ENCODE measurements at regions not wholly inside any gene's neighbourhood (a gene's known extent, or its start where the extent isn't known, plus 50 kb on each side); places are given as distances from the start of the nearest gene placed in this dataset.
A peak's percentile ranks its signal among the peaks of the same experiment; 100 is the strongest.

- Histone ChIP-seq H3K36me3 (ENCODE audit: control insufficient read depth in 4 of 4, insufficient read depth in 4 of 4, low read length in 3 of 4) (no peaks in the 10 kb centered on the region), H3K27ac (ENCODE audit: insufficient read depth in 1 of 2, low read depth in 1 of 2, low read length in 2 of 2, poor library complexity in 1 of 2, severe bottlenecking in 2 of 2) (no peak overlapping the region), H3K27me3 (replicated peaks in 2 of 5; ENCODE audit: control insufficient read depth in 4 of 5, insufficient read depth in 5 of 5, low read length in 4 of 5) (peaks cover 0 to 17% (median 12%) of the 10 kb centered on the region in 5 experiments), H3K4me1 (ENCODE audit: control extremely low read depth in 1 of 4, control insufficient read depth in 4 of 4, insufficient read depth in 4 of 4, low read length in 3 of 4) (no peaks in the 10 kb centered on the region), H3K4me3 (ENCODE audit: control insufficient read depth in 1 of 7, extremely low read depth in 1 of 7, insufficient read depth in 4 of 7, low read depth in 2 of 7, low read length in 6 of 7) (no peak overlapping the region), H3K9me3 (ENCODE audit: control extremely low read depth in 1 of 5, control insufficient read depth in 4 of 5, insufficient read depth in 2 of 5, low read depth in 1 of 5, low read length in 4 of 5) (peaks cover 0 to 4% (median 0%) of the 10 kb centered on the region in 5 experiments)
- POLR2A ChIA-PET = no interaction called here
- DNase-seq = peak; percentile 3 to 67 (median 56)
- WGBS (ENCODE audit: insufficient coverage) = 76% methylated on average over 5 of the region's 5 CpGs
- CTCF ChIA-PET = no interaction called here
These were observed 122.6 kb downstream of the NPIPB5 start for GRCh38 chr16:22633280-22633679.

GRCh38 chr16:22633799-22634198 lies 123.1 kb downstream of the NPIPB5 start:
- no peaks in the 10 kb centered on the region for H3K36me3 ChIP-seq (ENCODE audit: control insufficient read depth in 4 of 4, insufficient read depth in 4 of 4, low read length in 3 of 4)
- no peak overlapping the region for H3K27ac ChIP-seq (ENCODE audit: insufficient read depth in 1 of 2, low read depth in 1 of 2, low read length in 2 of 2, poor library complexity in 1 of 2, severe bottlenecking in 2 of 2)
- no peak overlapping the region for H3K4me3 ChIP-seq (ENCODE audit: control insufficient read depth in 1 of 7, extremely low read depth in 1 of 7, insufficient read depth in 4 of 7, low read depth in 2 of 7, low read length in 6 of 7)
- CTCF ChIA-PET = interaction anchor here (0.5 kb wide), 1 partner anchor 15 kb away, joined by 3 read pairs; no protein-coding TSS in a partner anchor
- peaks cover 0 to 4% (median 0%) of the 10 kb centered on the region in 5 experiments for H3K9me3 ChIP-seq (ENCODE audit: control extremely low read depth in 1 of 5, control insufficient read depth in 4 of 5, insufficient read depth in 2 of 5, low read depth in 1 of 5, low read length in 4 of 5)
- H3K27me3 ChIP-seq (replicated peaks in 2 of 5; ENCODE audit: control insufficient read depth in 4 of 5, insufficient read depth in 5 of 5, low read length in 4 of 5) = peaks cover 0 to 15% (median 12%) of the 10 kb centered on the region in 5 experiments
- WGBS (ENCODE audit: insufficient coverage) = 41% methylated on average over 2 of the region's 3 CpGs
- H3K4me1 ChIP-seq (ENCODE audit: control extremely low read depth in 1 of 4, control insufficient read depth in 4 of 4, insufficient read depth in 4 of 4, low read length in 3 of 4) = no peaks in the 10 kb centered on the region
- POLR2A ChIA-PET = no interaction called here
- DNase-seq = no peak

- Histone ChIP-seq H3K4me3 (ENCODE audit: control insufficient read depth in 1 of 7, extremely low read depth in 1 of 7, insufficient read depth in 4 of 7, low read depth in 2 of 7, low read length in 6 of 7) (no peak overlapping the region), H3K27me3 (replicated peaks in 2 of 5; ENCODE audit: control insufficient read depth in 4 of 5, insufficient read depth in 5 of 5, low read length in 4 of 5) (peaks cover 0 to 15% (median 12%) of the 10 kb centered on the region in 5 experiments), H3K4me1 (ENCODE audit: control extremely low read depth in 1 of 4, control insufficient read depth in 4 of 4, insufficient read depth in 4 of 4, low read length in 3 of 4) (no peaks in the 10 kb centered on the region), H3K36me3 (ENCODE audit: control insufficient read depth in 4 of 4, insufficient read depth in 4 of 4, low read length in 3 of 4) (no peaks in the 10 kb centered on the region), H3K27ac (ENCODE audit: insufficient read depth in 1 of 2, low read depth in 1 of 2, low read length in 2 of 2, poor library complexity in 1 of 2, severe bottlenecking in 2 of 2) (no peak overlapping the region), H3K9me3 (ENCODE audit: control extremely low read depth in 1 of 5, control insufficient read depth in 4 of 5, insufficient read depth in 2 of 5, low read depth in 1 of 5, low read length in 4 of 5) (peaks cover 0 to 4% (median 0%) of the 10 kb centered on the region in 5 experiments)
- DNase-seq = no peak
- POLR2A ChIA-PET = no interaction called here
- CTCF ChIA-PET = no interaction called here
These were observed 124.3 kb downstream of the NPIPB5 start for GRCh38 chr16:22634954-22635353.

GRCh38 chr16:22635357-22635761 lies 124.7 kb downstream of the NPIPB5 start:
- Histone ChIP-seq H3K27ac (ENCODE audit: insufficient read depth in 1 of 2, low read depth in 1 of 2, low read length in 2 of 2, poor library complexity in 1 of 2, severe bottlenecking in 2 of 2) (no peak overlapping the region), H3K4me1 (ENCODE audit: control extremely low read depth in 1 of 4, control insufficient read depth in 4 of 4, insufficient read depth in 4 of 4, low read length in 3 of 4) (no peaks in the 10 kb centered on the region), H3K27me3 (replicated peaks in 2 of 5; ENCODE audit: control insufficient read depth in 4 of 5, insufficient read depth in 5 of 5, low read length in 4 of 5) (peaks cover 0 to 15% (median 12%) of the 10 kb centered on the region in 5 experiments), H3K4me3 (ENCODE audit: control insufficient read depth in 1 of 7, extremely low read depth in 1 of 7, insufficient read depth in 4 of 7, low read depth in 2 of 7, low read length in 6 of 7) (no peak overlapping the region), H3K36me3 (ENCODE audit: control insufficient read depth in 4 of 4, insufficient read depth in 4 of 4, low read length in 3 of 4) (no peaks in the 10 kb centered on the region), H3K9me3 (ENCODE audit: control extremely low read depth in 1 of 5, control insufficient read depth in 4 of 5, insufficient read depth in 2 of 5, low read depth in 1 of 5, low read length in 4 of 5) (peaks cover 0 to 4% (median 0%) of the 10 kb centered on the region in 5 experiments)
- CTCF ChIA-PET = no interaction called here
- POLR2A ChIA-PET = no interaction called here
- no peak for DNase-seq
- 35% methylated on average over 2 of the region's 2 CpGs for WGBS (ENCODE audit: insufficient coverage)

- peaks cover 0 to 4% (median 0%) of the 10 kb centered on the region in 5 experiments for H3K9me3 ChIP-seq (ENCODE audit: control extremely low read depth in 1 of 5, control insufficient read depth in 4 of 5, insufficient read depth in 2 of 5, low read depth in 1 of 5, low read length in 4 of 5)
- no peak overlapping the region for H3K27ac ChIP-seq (ENCODE audit: insufficient read depth in 1 of 2, low read depth in 1 of 2, low read length in 2 of 2, poor library complexity in 1 of 2, severe bottlenecking in 2 of 2)
- H3K36me3 ChIP-seq (ENCODE audit: control insufficient read depth in 4 of 4, insufficient read depth in 4 of 4, low read length in 3 of 4) = no peaks in the 10 kb centered on the region
- 13% methylated on average over 3 of the region's 6 CpGs for WGBS (ENCODE audit: insufficient coverage)
- ChIA-PET POLR2A (no interaction called here), CTCF (no interaction called here)
- DNase-seq = no peak
- H3K4me3 ChIP-seq (ENCODE audit: control insufficient read depth in 1 of 7, extremely low read depth in 1 of 7, insufficient read depth in 4 of 7, low read depth in 2 of 7, low read length in 6 of 7) = no peak overlapping the region
- H3K27me3 ChIP-seq (replicated peaks in 2 of 5; ENCODE audit: control insufficient read depth in 4 of 5, insufficient read depth in 5 of 5, low read length in 4 of 5) = peaks cover 0 to 15% (median 12%) of the 10 kb centered on the region in 5 experiments
- no peaks in the 10 kb centered on the region for H3K4me1 ChIP-seq (ENCODE audit: control extremely low read depth in 1 of 4, control insufficient read depth in 4 of 4, insufficient read depth in 4 of 4, low read length in 3 of 4)
These were observed 125.1 kb downstream of the NPIPB5 start for GRCh38 chr16:22635801-22636200.

- DNase-seq = no peak
- Histone ChIP-seq H3K4me1 (ENCODE audit: control extremely low read depth in 1 of 4, control insufficient read depth in 4 of 4, insufficient read depth in 4 of 4, low read length in 3 of 4) (no peaks in the 10 kb centered on the region), H3K4me3 (ENCODE audit: control insufficient read depth in 1 of 7, extremely low read depth in 1 of 7, insufficient read depth in 4 of 7, low read depth in 2 of 7, low read length in 6 of 7) (no peak overlapping the region), H3K9me3 (ENCODE audit: control extremely low read depth in 1 of 5, control insufficient read depth in 4 of 5, insufficient read depth in 2 of 5, low read depth in 1 of 5, low read length in 4 of 5) (peaks cover 0 to 4% (median 0%) of the 10 kb centered on the region in 5 experiments), H3K36me3 (ENCODE audit: control insufficient read depth in 4 of 4, insufficient read depth in 4 of 4, low read length in 3 of 4) (no peaks in the 10 kb centered on the region), H3K27me3 (replicated peaks in 2 of 5; ENCODE audit: control insufficient read depth in 4 of 5, insufficient read depth in 5 of 5, low read length in 4 of 5) (peaks cover 2 to 21% (median 15%) of the 10 kb centered on the region in 5 experiments), H3K27ac (ENCODE audit: insufficient read depth in 1 of 2, low read depth in 1 of 2, low read length in 2 of 2, poor library complexity in 1 of 2, severe bottlenecking in 2 of 2) (no peak overlapping the region)
- CTCF ChIA-PET = interaction anchor here (3.0 kb wide), 1 partner anchor 11 kb away, joined by 7 read pairs; no protein-coding TSS in a partner anchor
- POLR2A ChIA-PET = no interaction called here
- WGBS (ENCODE audit: insufficient coverage) = 89% methylated on average over 8 of the region's 8 CpGs
These were observed 127.9 kb downstream of the NPIPB5 start for GRCh38 chr16:22638393-22639206.

GRCh38 chr16:22641131-22641628 lies 130.5 kb downstream of the NPIPB5 start:
- H3K4me3 ChIP-seq (ENCODE audit: control insufficient read depth in 1 of 7, extremely low read depth in 1 of 7, insufficient read depth in 4 of 7, low read depth in 2 of 7, low read length in 6 of 7) = no peak overlapping the region
- WGBS (ENCODE audit: insufficient coverage) = 44% methylated on average over 1 of the region's 1 CpG
- H3K36me3 ChIP-seq (ENCODE audit: control insufficient read depth in 4 of 4, insufficient read depth in 4 of 4, low read length in 3 of 4) = no peaks in the 10 kb centered on the region
- H3K4me1 ChIP-seq (ENCODE audit: control extremely low read depth in 1 of 4, control insufficient read depth in 4 of 4, insufficient read depth in 4 of 4, low read length in 3 of 4) = no peaks in the 10 kb centered on the region
- peaks cover 0 to 4% (median under 1%) of the 10 kb centered on the region in 5 experiments for H3K9me3 ChIP-seq (ENCODE audit: control extremely low read depth in 1 of 5, control insufficient read depth in 4 of 5, insufficient read depth in 2 of 5, low read depth in 1 of 5, low read length in 4 of 5)
- DNase-seq = peak; percentile 5 to 31 (median 23)
- POLR2A ChIA-PET = interaction anchor here (0.6 kb wide), 1 partner anchor 1926 kb away, joined by 4 read pairs; no protein-coding TSS in a partner anchor
- peaks cover 2 to 14% (median 8%) of the 10 kb centered on the region in 5 experiments for H3K27me3 ChIP-seq (replicated peaks in 2 of 5; ENCODE audit: control insufficient read depth in 4 of 5, insufficient read depth in 5 of 5, low read length in 4 of 5)
- CTCF ChIA-PET = interaction anchor here (3.0 kb wide), 1 partner anchor 8 kb away, joined by 7 read pairs; no protein-coding TSS in a partner anchor
- no peak overlapping the region for H3K27ac ChIP-seq (ENCODE audit: insufficient read depth in 1 of 2, low read depth in 1 of 2, low read length in 2 of 2, poor library complexity in 1 of 2, severe bottlenecking in 2 of 2)
